ENCODE measurements at regions not wholly inside any gene's neighbourhood (a gene's known extent, or its start where the extent isn't known, plus 50 kb on each side); places are given as distances from the start of the nearest gene placed in this dataset.

- no peaks in the 10 kb centered on the region for H3K4me1 ChIP-seq
- TF ChIP-seq POLR2A (IDR thresholded peaks at IDR 0.05), result no peak
- TF ChIP-seq, protein P1, sequence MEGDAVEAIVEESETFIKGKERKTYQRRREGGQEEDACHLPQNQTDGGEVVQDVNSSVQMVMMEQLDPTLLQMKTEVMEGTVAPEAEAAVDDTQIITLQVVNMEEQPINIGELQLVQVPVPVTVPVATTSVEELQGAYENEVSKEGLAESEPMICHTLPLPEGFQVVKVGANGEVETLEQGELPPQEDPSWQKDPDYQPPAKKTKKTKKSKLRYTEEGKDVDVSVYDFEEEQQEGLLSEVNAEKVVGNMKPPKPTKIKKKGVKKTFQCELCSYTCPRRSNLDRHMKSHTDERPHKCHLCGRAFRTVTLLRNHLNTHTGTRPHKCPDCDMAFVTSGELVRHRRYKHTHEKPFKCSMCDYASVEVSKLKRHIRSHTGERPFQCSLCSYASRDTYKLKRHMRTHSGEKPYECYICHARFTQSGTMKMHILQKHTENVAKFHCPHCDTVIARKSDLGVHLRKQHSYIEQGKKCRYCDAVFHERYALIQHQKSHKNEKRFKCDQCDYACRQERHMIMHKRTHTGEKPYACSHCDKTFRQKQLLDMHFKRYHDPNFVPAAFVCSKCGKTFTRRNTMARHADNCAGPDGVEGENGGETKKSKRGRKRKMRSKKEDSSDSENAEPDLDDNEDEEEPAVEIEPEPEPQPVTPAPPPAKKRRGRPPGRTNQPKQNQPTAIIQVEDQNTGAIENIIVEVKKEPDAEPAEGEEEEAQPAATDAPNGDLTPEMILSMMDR (IDR thresholded peaks at IDR 0.05), result no peak
- no peak for ATAC-seq
- no peaks in the 10 kb centered on the region for H3K27me3 ChIP-seq
- H3K4me3 ChIP-seq, result no peak overlapping the region
- H3K27ac ChIP-seq, result no peak overlapping the region
- no peaks in the 10 kb centered on the region for H3K9me3 ChIP-seq
- WGBS, 4 donors, result 75 to 91% (median 81%) methylated on average over 1 of the region's 1 CpG
- intact Hi-C loops (cut with DNase I), result loop anchor here in 7 of 10 donors (5.0 to 10.0 kb wide), 5 partner anchors 171 to 451 kb away; no protein-coding TSS in a partner anchor
- no peak for DNase-seq
- no peaks in the 10 kb centered on the region for H3K36me3 ChIP-seq
Observed at GRCh38 chr1:114286179-114286578, 132.5 kb upstream of the SYT6 start.

- DNase-seq (peak; percentile 84 to 92 (median 86)), ATAC-seq (peak; percentile 87 to 98 (median 97))
- TF ChIP-seq, protein P1 (IDR thresholded peaks at IDR 0.05), result peak; percentile 80 to 90 (median 85)
- TF ChIP-seq POLR2A (IDR thresholded peaks at IDR 0.05), result no peak
- H3K4me3 ChIP-seq, result no peak overlapping the region
- no peaks in the 10 kb centered on the region for H3K27me3 ChIP-seq
- H3K27ac ChIP-seq, result no peak overlapping the region
- no peaks in the 10 kb centered on the region for H3K36me3 ChIP-seq
- 37 to 40% (median 39%) methylated on average over 7 of the region's 7 CpGs for WGBS, 4 donors
- no peaks in the 10 kb centered on the region for H3K9me3 ChIP-seq
- no peaks in the 10 kb centered on the region for H3K4me1 ChIP-seq
- intact Hi-C loops (cut with DNase I), result loop anchor here (1.0 to 10.0 kb wide), 10 partner anchors 168 to 448 kb away; partner anchors contain the start of gene OLFML3 (in 5 of the 10)
Observed at GRCh38 chr1:114282751-114283403, 129.2 kb upstream of the SYT6 start.

- Histone ChIP-seq H3K36me3 (no peaks in the 10 kb centered on the region), H3K4me1 (peaks cover 0 to 14% (median 5%) of the 10 kb centered on the region in 12 donors), H3K27ac (no peak overlapping the region), H3K4me3 (no peak overlapping the region), H3K9me3 (no peaks in the 10 kb centered on the region), H3K27me3 (peaks cover 0 to 4% (median 0%) of the 10 kb centered on the region in 9 donors)
- 75 to 90% (median 86%) methylated on average over 3 of the region's 3 CpGs for WGBS, 4 donors
- intact Hi-C loops (cut with DNase I), result loop anchor here in 1 of 10 donors (10.0 kb wide), 1 partner anchor 124 kb away; the partner anchor contains the start of gene SYT6
- TF ChIP-seq POLR2A (IDR thresholded peaks at IDR 0.05), result no peak
- TF ChIP-seq, protein P1 (IDR thresholded peaks at IDR 0.05), result no peak
- ATAC-seq (no peak), DNase-seq (no peak)
Observed at GRCh38 chr1:114278911-114279310, 125.2 kb upstream of the SYT6 start.

- Histone ChIP-seq H3K4me1 (peaks cover 0 to 14% (median 5%) of the 10 kb centered on the region in 12 donors), H3K27me3 (peaks cover 0 to 4% (median 0%) of the 10 kb centered on the region in 9 donors), H3K27ac (no peak overlapping the region), H3K4me3 (no peak overlapping the region), H3K9me3 (no peaks in the 10 kb centered on the region), H3K36me3 (no peaks in the 10 kb centered on the region)
- ATAC-seq (no peak), DNase-seq (no peak)
- TF ChIP-seq, protein P1 (IDR thresholded peaks at IDR 0.05), result no peak
- TF ChIP-seq POLR2A (IDR thresholded peaks at IDR 0.05), result no peak
- intact Hi-C loops (cut with DNase I), result loop anchor here in 1 of 10 donors (10.0 kb wide), 1 partner anchor 124 kb away; the partner anchor contains the start of gene SYT6
Observed at GRCh38 chr1:114278430-114278829, 124.8 kb upstream of the SYT6 start.
